Hematopoietic multipotent progenitor cell treated with erythropoietin and hydrocortisone succinate and interleukin-3 and kit ligand, for 17 days (in vitro differentiated cells): ENCODE measurements at regions not wholly inside any gene's neighbourhood (a gene's known extent, or its start where the extent isn't known, plus 50 kb on each side); places are given as distances from the start of the nearest gene placed in this dataset.
"Not testable (repeated sequence)": the region's sequence is repeated elsewhere in the genome, so short reads cannot be mapped to it uniquely, and the experiment has no call there.

Experiments
- DNase-seq: peaks from one replicate; pipeline ENCODE4 v3.0.0-alpha.2; 2015; ENCODE audit warnings: low spot score

GRCh38 chr18:14189858-14190257, 57.6 kb upstream of the ZNF519 start:
- no peak for DNase-seq

GRCh38 chr18:14188751-14189406, 56.6 kb upstream of the ZNF519 start:
- not testable (repeated sequence) for DNase-seq
